ENCODE measurements at regions not wholly inside any gene's neighbourhood (a gene's known extent, or its start where the extent isn't known, plus 50 kb on each side); places are given as distances from the start of the nearest gene placed in this dataset.

DNA sequence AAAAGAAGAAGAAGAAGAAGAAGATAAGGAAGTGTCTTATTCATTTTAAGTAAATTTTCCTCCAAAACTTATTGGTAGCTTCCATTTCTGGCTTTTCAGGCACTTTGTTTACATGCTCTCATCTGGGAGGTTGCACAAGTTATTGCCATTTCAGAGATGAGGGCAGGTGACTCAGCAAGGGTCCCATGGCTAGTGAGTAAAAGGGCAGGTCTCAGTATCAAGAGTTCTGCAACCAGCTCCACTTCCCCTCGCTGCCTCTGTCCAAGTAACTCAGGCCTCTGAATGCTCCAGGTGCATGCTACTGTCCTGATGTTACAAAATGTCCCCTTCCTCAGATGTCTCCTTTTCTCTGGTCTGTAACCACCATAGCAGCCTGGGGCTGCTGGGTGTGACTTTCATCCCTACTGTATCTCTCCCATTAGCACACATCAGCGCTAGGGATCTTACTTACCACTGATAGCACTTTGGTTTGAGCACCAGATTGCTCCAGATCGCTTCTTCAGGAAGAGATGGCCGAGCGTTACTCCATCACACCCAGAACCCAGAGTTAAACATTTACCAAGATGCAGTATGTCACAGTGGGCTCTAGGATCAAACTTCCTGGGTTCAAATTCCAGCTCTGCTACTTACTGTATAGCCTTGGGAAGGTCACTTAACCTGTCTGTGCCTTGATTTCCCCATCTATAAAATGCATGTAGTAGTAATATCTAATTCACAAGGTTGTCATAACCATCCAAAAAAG is 57.4 kb upstream of the LAPTM4A start:
- Histone ChIP-seq H3K4me1 (ENCODE audit: insufficient read depth, low read length) (no peaks in the 10 kb centered on the region), H3K36me3 (ENCODE audit: insufficient read depth, low read length) (no peaks in the 10 kb centered on the region), H3K4me3 (ENCODE audit: low read length) (no peak overlapping the region), H3K9me3 (ENCODE audit: control insufficient read depth in 1 of 2, insufficient read depth in 1 of 2, low read length in 2 of 2) (peaks cover 0 to 13% of the 10 kb centered on the region in 2 experiments), H3K27me3 (ENCODE audit: control insufficient read depth in 1 of 2, insufficient read depth in 2 of 2, low read length in 2 of 2) (peaks cover 0 to 6% of the 10 kb centered on the region in 2 experiments), H3K27ac (ENCODE audit: low read depth in 1 of 2, low read length in 2 of 2) (no peak overlapping the region)
- CTCF ChIA-PET: interaction anchor here (0.7 to 0.9 kb wide), 2 partner anchors 10 to 93 kb away, joined by 3 read pairs; no protein-coding TSS in a partner anchor
- POLR2A ChIA-PET: no interaction called here
- no peaks in the 10 kb centered on the region for H3K36me3 Mint-ChIP-seq (ENCODE audit: low read depth)
- DNase-seq (no peak), ATAC-seq (ENCODE audit: poor library complexity) (no peak)
- H3K27me3 Mint-ChIP-seq: peaks cover 54% of the 10 kb centered on the region
- H3K4me1 Mint-ChIP-seq (ENCODE audit: low read depth): peaks cover 3% of the 10 kb centered on the region
- H3K27ac Mint-ChIP-seq: no peak overlapping the region
- H3K4me3 Mint-ChIP-seq: no peak overlapping the region
- TF ChIP-seq, protein P1, sequence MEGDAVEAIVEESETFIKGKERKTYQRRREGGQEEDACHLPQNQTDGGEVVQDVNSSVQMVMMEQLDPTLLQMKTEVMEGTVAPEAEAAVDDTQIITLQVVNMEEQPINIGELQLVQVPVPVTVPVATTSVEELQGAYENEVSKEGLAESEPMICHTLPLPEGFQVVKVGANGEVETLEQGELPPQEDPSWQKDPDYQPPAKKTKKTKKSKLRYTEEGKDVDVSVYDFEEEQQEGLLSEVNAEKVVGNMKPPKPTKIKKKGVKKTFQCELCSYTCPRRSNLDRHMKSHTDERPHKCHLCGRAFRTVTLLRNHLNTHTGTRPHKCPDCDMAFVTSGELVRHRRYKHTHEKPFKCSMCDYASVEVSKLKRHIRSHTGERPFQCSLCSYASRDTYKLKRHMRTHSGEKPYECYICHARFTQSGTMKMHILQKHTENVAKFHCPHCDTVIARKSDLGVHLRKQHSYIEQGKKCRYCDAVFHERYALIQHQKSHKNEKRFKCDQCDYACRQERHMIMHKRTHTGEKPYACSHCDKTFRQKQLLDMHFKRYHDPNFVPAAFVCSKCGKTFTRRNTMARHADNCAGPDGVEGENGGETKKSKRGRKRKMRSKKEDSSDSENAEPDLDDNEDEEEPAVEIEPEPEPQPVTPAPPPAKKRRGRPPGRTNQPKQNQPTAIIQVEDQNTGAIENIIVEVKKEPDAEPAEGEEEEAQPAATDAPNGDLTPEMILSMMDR (IDR thresholded peaks at IDR 0.05): no peak
- intact Hi-C loops (cut with DNase I, micrococcal nuclease): no loop called here
- peaks cover 4% of the 10 kb centered on the region for H3K9me3 Mint-ChIP-seq

DNA sequence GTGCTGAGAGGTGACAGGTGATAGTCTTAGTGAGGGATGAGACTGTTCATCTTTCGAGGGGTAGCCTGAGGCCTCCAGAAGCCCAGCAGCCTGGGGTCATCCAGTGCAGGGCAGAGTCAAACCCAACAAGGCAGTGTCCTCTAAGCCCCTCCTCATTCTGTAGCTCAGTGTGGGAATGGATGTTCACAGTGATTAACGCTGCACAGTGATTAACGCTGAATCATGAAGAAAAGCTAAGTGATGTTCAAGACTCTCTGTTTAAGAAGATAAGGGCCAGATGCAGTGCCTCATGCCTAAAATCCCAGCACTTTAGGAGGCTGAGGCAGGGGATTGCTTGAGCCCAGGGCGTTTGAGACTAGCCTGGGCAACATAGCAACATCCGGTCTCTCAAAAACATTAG is 56.3 kb upstream of the LAPTM4A start:
- no peak overlapping the region for H3K27ac Mint-ChIP-seq
- intact Hi-C loops (cut with DNase I, micrococcal nuclease): no loop called here
- peaks cover 3% of the 10 kb centered on the region for H3K4me1 Mint-ChIP-seq (ENCODE audit: low read depth)
- no peaks in the 10 kb centered on the region for H3K36me3 Mint-ChIP-seq (ENCODE audit: low read depth)
- TF ChIP-seq, protein P1 (IDR thresholded peaks at IDR 0.05): no peak
- Histone ChIP-seq H3K9me3 (ENCODE audit: control insufficient read depth in 1 of 2, insufficient read depth in 1 of 2, low read length in 2 of 2) (peaks cover 0 to 9% of the 10 kb centered on the region in 2 experiments), H3K36me3 (ENCODE audit: insufficient read depth, low read length) (no peaks in the 10 kb centered on the region), H3K27me3 (ENCODE audit: control insufficient read depth in 1 of 2, insufficient read depth in 2 of 2, low read length in 2 of 2) (peaks cover 0 to 6% of the 10 kb centered on the region in 2 experiments), H3K4me1 (ENCODE audit: insufficient read depth, low read length) (no peaks in the 10 kb centered on the region), H3K27ac (ENCODE audit: low read depth in 1 of 2, low read length in 2 of 2) (no peak overlapping the region), H3K4me3 (ENCODE audit: low read length) (no peak overlapping the region)
- peaks cover 54% of the 10 kb centered on the region for H3K27me3 Mint-ChIP-seq
- ATAC-seq (ENCODE audit: poor library complexity): no peak
- ChIA-PET CTCF (interaction anchor here (0.7 kb wide), 1 partner anchor 1333 kb away, joined by 5 read pairs; no protein-coding TSS in a partner anchor), POLR2A (no interaction called here)
- H3K4me3 Mint-ChIP-seq: no peak overlapping the region
- DNase-seq: no peak
- peaks cover 4% of the 10 kb centered on the region for H3K9me3 Mint-ChIP-seq

DNA sequence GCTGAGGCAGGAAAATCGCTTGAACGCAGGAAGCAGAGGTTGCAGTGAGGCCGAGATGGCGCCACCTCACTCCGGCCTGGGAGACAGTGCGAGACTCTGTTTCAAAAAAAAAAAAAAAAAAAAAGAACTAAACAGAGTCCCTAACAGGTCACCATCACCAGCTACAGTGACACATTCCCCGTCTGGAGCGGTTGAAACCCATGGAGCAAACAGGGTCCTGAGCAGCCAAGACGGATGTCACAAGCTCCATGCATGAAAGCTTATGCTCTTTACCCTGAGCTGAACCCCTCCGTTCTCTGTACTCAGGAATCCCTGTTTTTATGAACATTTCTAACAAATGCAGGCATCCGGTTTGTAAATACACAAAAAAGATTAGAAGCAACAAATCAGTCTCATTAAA is 55.9 kb upstream of the LAPTM4A start:
- H3K4me1 ChIP-seq (ENCODE audit: insufficient read depth, low read length): no peaks in the 10 kb centered on the region
- Mint-ChIP-seq H3K27me3 (peaks cover 54% of the 10 kb centered on the region), H3K36me3 (ENCODE audit: low read depth) (no peaks in the 10 kb centered on the region), H3K27ac (no peak overlapping the region), H3K4me1 (ENCODE audit: low read depth) (peaks cover 3% of the 10 kb centered on the region), H3K4me3 (no peak overlapping the region), H3K9me3 (peaks cover 4% of the 10 kb centered on the region)
- POLR2A ChIA-PET: no interaction called here
- H3K27me3 ChIP-seq (ENCODE audit: control insufficient read depth in 1 of 2, insufficient read depth in 2 of 2, low read length in 2 of 2): peaks cover 0 to 6% of the 10 kb centered on the region in 2 experiments
- CTCF ChIA-PET: interaction anchor here (0.7 to 0.8 kb wide), 2 partner anchors 92 to 1333 kb away, joined by 4 to 5 read pairs; no protein-coding TSS in a partner anchor
- DNase-seq (no peak), ATAC-seq (ENCODE audit: poor library complexity) (no peak)
- H3K4me3 ChIP-seq (ENCODE audit: low read length): no peak overlapping the region
- H3K27ac ChIP-seq (ENCODE audit: low read depth in 1 of 2, low read length in 2 of 2): no peak overlapping the region
- H3K9me3 ChIP-seq (ENCODE audit: control insufficient read depth in 1 of 2, insufficient read depth in 1 of 2, low read length in 2 of 2): peaks cover 0 to 9% of the 10 kb centered on the region in 2 experiments
- TF ChIP-seq, protein P1 (IDR thresholded peaks at IDR 0.05): no peak
- intact Hi-C loops (cut with DNase I, micrococcal nuclease): no loop called here
- H3K36me3 ChIP-seq (ENCODE audit: insufficient read depth, low read length): no peaks in the 10 kb centered on the region

Measured in CD4-positive, alpha-beta T cell (primary cell).